ENCODE measurements at regions not wholly inside any gene's neighbourhood (a gene's known extent, or its start where the extent isn't known, plus 50 kb on each side); places are given as distances from the start of the nearest gene placed in this dataset.
"Not testable (repeated sequence)": the region's sequence is repeated elsewhere in the genome, so short reads cannot be mapped to it uniquely, and the experiment has no call there.

- intact Hi-C loops (cut with micrococcal nuclease) = no loop called here
Observed at GRCh38 chr20:22093122-22093521, 387.7 kb downstream of the PAX1 start.

- intact Hi-C loops (cut with micrococcal nuclease) = no loop called here
Observed at GRCh38 chr20:22088882-22089281, 383.4 kb downstream of the PAX1 start.

GRCh38 chr20:22080985-22081384, 375.5 kb downstream of the PAX1 start:
- intact Hi-C loops (cut with micrococcal nuclease) = no loop called here

- intact Hi-C loops (cut with micrococcal nuclease) = no loop called here
Observed at GRCh38 chr20:22074635-22075034, 369.2 kb downstream of the PAX1 start.

- intact Hi-C loops (cut with micrococcal nuclease) = no loop called here
Observed at GRCh38 chr20:22071841-22072240, 366.4 kb downstream of the PAX1 start.

- intact Hi-C loops (cut with micrococcal nuclease) = no loop called here
Observed at GRCh38 chr20:22070610-22071058, 365.2 kb downstream of the PAX1 start.

- intact Hi-C loops (cut with micrococcal nuclease) = no loop called here
Observed at GRCh38 chr20:22063753-22064152, 358.3 kb downstream of the PAX1 start.

GRCh38 chr20:22062874-22063273, 357.4 kb downstream of the PAX1 start:
- intact Hi-C loops (cut with micrococcal nuclease) = no loop called here

GRCh38 chr20:22060610-22061009, 355.1 kb downstream of the PAX1 start:
- intact Hi-C loops (cut with micrococcal nuclease) = no loop called here

- intact Hi-C loops (cut with micrococcal nuclease) = no loop called here
Observed at GRCh38 chr20:22058746-22059145, 353.3 kb downstream of the PAX1 start.

- intact Hi-C loops (cut with micrococcal nuclease) = no loop called here
Observed at GRCh38 chr20:22055981-22056380, 350.5 kb downstream of the PAX1 start.

GRCh38 chr20:22052025-22052650, 346.7 kb downstream of the PAX1 start:
- intact Hi-C loops (cut with micrococcal nuclease) = no loop called here

- intact Hi-C loops (cut with micrococcal nuclease) = not testable (repeated sequence)
Observed at GRCh38 chr20:22045956-22046507, 340.6 kb downstream of the PAX1 start.

GRCh38 chr20:22027423-22027822, 322.0 kb downstream of the PAX1 start:
- intact Hi-C loops (cut with micrococcal nuclease) = no loop called here

- intact Hi-C loops (cut with micrococcal nuclease) = no loop called here
Observed at GRCh38 chr20:22020201-22020600, 314.7 kb downstream of the PAX1 start.

- intact Hi-C loops (cut with micrococcal nuclease) = no loop called here
Observed at GRCh38 chr20:22008456-22008855, 303.0 kb downstream of the PAX1 start.

GRCh38 chr20:22006306-22006705, 300.8 kb downstream of the PAX1 start:
- intact Hi-C loops (cut with micrococcal nuclease) = no loop called here

- intact Hi-C loops (cut with micrococcal nuclease) = no loop called here
Observed at GRCh38 chr20:22005535-22005934, 300.1 kb downstream of the PAX1 start.

GRCh38 chr20:22004946-22005345, 299.5 kb downstream of the PAX1 start:
- intact Hi-C loops (cut with micrococcal nuclease) = no loop called here

- intact Hi-C loops (cut with micrococcal nuclease) = no loop called here
Observed at GRCh38 chr20:22003680-22004079, 298.2 kb downstream of the PAX1 start.

GRCh38 chr20:22001886-22002285, 296.4 kb downstream of the PAX1 start:
- intact Hi-C loops (cut with micrococcal nuclease) = no loop called here

GRCh38 chr20:21995461-21995860, 290.0 kb downstream of the PAX1 start:
- intact Hi-C loops (cut with micrococcal nuclease) = no loop called here

GRCh38 chr20:21994203-21994602, 288.7 kb downstream of the PAX1 start:
- intact Hi-C loops (cut with micrococcal nuclease) = no loop called here
